ENCODE measurements at regions not wholly inside any gene's neighbourhood (a gene's known extent, or its start where the extent isn't known, plus 50 kb on each side); places are given as distances from the start of the nearest gene placed in this dataset.

DNA sequence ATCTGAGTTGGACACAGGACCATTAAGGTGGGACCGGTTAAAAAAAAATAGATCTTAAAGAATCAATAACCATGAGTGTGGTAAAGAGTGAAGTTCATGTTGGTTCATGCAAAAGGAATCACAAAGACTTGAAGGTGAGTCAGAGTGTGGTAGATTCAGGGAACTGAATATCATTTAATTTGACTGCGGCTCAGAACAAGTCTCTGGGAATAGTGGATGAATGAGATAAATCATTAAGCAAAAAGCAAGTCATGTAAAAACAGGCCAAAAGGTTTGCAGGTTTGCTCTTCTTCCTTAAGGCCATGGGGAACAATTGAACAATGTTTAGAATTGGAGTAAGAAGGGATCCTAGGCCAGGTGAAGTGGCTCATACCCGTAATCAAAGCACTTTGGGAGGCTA, 385.8 kb downstream of the ETV1 start:
- peaks cover 0 to 12% (median 0%) of the 10 kb centered on the region in 11 donors for H3K9me3 ChIP-seq
- WGBS, 2 donors, result 84 to 88% methylated on average over 3 of the region's 3 CpGs
- DNase-seq (no peak), ATAC-seq (no peak)
- H3K4me1 ChIP-seq, result no peaks in the 10 kb centered on the region
- TF ChIP-seq, protein P1, sequence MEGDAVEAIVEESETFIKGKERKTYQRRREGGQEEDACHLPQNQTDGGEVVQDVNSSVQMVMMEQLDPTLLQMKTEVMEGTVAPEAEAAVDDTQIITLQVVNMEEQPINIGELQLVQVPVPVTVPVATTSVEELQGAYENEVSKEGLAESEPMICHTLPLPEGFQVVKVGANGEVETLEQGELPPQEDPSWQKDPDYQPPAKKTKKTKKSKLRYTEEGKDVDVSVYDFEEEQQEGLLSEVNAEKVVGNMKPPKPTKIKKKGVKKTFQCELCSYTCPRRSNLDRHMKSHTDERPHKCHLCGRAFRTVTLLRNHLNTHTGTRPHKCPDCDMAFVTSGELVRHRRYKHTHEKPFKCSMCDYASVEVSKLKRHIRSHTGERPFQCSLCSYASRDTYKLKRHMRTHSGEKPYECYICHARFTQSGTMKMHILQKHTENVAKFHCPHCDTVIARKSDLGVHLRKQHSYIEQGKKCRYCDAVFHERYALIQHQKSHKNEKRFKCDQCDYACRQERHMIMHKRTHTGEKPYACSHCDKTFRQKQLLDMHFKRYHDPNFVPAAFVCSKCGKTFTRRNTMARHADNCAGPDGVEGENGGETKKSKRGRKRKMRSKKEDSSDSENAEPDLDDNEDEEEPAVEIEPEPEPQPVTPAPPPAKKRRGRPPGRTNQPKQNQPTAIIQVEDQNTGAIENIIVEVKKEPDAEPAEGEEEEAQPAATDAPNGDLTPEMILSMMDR (IDR thresholded peaks at IDR 0.05), result no peak
- H3K36me3 ChIP-seq, result no peaks in the 10 kb centered on the region
- no peaks in the 10 kb centered on the region for H3K27me3 ChIP-seq
- no peak overlapping the region for H3K27ac ChIP-seq
- intact Hi-C loops (cut with DNase I), result no loop called here
- no peak overlapping the region for H3K4me3 ChIP-seq

DNA sequence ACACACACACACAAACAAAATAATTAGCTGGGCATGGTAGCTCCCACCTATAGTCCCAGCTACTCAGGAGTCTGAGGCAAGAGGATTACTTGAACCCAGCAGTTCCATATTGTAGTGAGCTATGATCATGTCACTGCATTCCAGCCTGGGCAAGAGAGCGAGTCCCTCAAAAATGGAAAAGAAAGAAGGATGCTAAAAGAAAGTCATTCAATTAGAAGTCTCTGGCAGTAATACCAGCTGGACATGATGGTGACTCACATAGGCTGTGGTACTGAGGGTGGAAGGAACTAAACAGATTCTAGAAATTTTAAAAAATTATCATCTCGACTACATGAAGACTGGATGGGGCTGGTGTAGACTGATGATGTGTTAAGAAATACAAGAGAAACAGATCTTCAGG, 385.3 kb downstream of the ETV1 start:
- intact Hi-C loops (cut with DNase I), result no loop called here
- no peaks in the 10 kb centered on the region for H3K27me3 ChIP-seq
- H3K4me3 ChIP-seq, result no peak overlapping the region
- 91 to 94% methylated on average over 2 of the region's 2 CpGs for WGBS, 2 donors
- peaks cover 0 to 12% (median 0%) of the 10 kb centered on the region in 11 donors for H3K9me3 ChIP-seq
- no peaks in the 10 kb centered on the region for H3K36me3 ChIP-seq
- H3K27ac ChIP-seq, result no peak overlapping the region
- TF ChIP-seq, protein P1 (IDR thresholded peaks at IDR 0.05), result no peak
- no peaks in the 10 kb centered on the region for H3K4me1 ChIP-seq
- no peak for ATAC-seq
- no peak for DNase-seq

DNA sequence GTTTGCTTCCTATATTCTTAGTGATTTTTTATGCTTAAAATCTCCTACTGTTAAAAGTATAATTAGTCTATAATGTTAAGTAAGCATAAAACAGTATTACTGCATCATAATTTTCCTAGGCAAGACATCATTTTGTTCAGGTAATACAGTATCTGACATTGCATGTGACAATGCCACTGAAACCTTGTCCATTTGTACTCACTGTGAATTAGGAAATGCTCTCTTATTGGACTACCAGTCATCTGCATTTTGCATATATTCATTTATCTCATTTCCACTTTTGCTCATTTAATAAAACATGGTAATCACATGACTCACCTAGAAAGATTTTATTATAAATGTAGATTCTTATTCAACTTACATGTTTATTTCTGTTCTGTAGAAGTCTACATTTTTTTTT, 379.1 kb downstream of the ETV1 start:
- no peak for DNase-seq
- H3K27me3 ChIP-seq, result no peaks in the 10 kb centered on the region
- no peak overlapping the region for H3K27ac ChIP-seq
- intact Hi-C loops (cut with DNase I), result no loop called here
- H3K4me3 ChIP-seq, result no peak overlapping the region
- no peak for ATAC-seq
- TF ChIP-seq, protein P1 (IDR thresholded peaks at IDR 0.05), result no peak
- H3K36me3 ChIP-seq, result no peaks in the 10 kb centered on the region
- H3K9me3 ChIP-seq, result peaks cover 0 to 12% (median 0%) of the 10 kb centered on the region in 11 donors
- H3K4me1 ChIP-seq, result no peaks in the 10 kb centered on the region

DNA sequence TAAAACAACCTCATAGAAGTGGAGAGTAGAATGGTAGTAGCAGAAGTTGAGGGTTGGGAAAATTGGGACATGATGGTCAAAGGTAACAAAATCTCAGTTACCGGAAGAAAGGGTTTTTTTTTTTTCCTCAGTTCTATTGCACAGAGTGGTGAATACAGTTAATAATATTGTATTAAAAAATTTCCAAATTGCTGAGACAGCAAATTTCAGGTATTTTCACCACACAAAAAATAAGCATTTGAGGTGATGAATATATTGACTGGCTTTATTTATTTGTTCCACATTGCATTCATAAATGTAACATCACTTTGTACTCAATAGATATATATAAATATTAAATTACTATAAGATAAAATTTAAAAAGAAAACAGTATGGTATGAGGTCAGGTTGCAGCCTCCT, 373.8 kb downstream of the ETV1 start:
- ATAC-seq (no peak), DNase-seq (no peak)
- H3K27me3 ChIP-seq, result no peaks in the 10 kb centered on the region
- H3K9me3 ChIP-seq, result peaks cover 0 to 18% (median 4%) of the 10 kb centered on the region in 11 donors
- TF ChIP-seq, protein P1 (IDR thresholded peaks at IDR 0.05), result no peak
- 91 to 100% methylated on average over 1 of the region's 1 CpG for WGBS, 2 donors
- no peak overlapping the region for H3K27ac ChIP-seq
- H3K4me1 ChIP-seq, result no peaks in the 10 kb centered on the region
- intact Hi-C loops (cut with DNase I), result no loop called here
- no peaks in the 10 kb centered on the region for H3K36me3 ChIP-seq
- H3K4me3 ChIP-seq, result no peak overlapping the region

DNA sequence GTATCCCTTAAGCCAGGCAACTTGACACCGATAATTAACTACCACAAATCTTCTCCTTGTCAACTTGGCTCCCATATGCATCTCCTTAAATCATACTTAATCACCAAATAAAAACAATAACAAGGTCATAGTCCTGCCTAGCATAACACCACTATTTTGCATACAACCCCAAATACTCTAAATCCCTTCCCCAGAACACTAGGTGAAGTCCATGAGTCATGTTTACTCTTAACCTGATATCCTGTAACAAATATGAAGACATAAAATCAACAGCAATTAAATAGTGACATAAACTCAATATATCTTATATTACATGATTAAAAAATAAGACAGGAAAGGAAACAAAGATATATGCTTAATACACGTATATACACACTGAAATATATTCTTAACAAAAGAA, 362.0 kb downstream of the ETV1 start:
- no peak for ATAC-seq
- H3K36me3 ChIP-seq, result no peaks in the 10 kb centered on the region
- no peak overlapping the region for H3K27ac ChIP-seq
- H3K9me3 ChIP-seq, result peaks cover 0 to 5% (median 0%) of the 10 kb centered on the region in 11 donors
- no peaks in the 10 kb centered on the region for H3K27me3 ChIP-seq
- 85 to 93% methylated on average over 2 of the region's 2 CpGs for WGBS, 2 donors
- TF ChIP-seq, protein P1 (IDR thresholded peaks at IDR 0.05), result no peak
- intact Hi-C loops (cut with DNase I), result no loop called here
- DNase-seq, result no peak
- H3K4me1 ChIP-seq, result no peaks in the 10 kb centered on the region
- H3K4me3 ChIP-seq, result no peak overlapping the region

Data from heart right ventricle (tissue), 16 donors.